ENCODE measurements at regions not wholly inside any gene's neighbourhood (a gene's known extent, or its start where the extent isn't known, plus 50 kb on each side); places are given as distances from the start of the nearest gene placed in this dataset.

GRCh38 chr2:41597680-41598079, 450.1 kb upstream of the PKDCC start:
- FAIRE-seq (no peak), DNase-seq (ENCODE audit: insufficient read length, low spot score) (no peak)
- TF ChIP-seq, protein P1, sequence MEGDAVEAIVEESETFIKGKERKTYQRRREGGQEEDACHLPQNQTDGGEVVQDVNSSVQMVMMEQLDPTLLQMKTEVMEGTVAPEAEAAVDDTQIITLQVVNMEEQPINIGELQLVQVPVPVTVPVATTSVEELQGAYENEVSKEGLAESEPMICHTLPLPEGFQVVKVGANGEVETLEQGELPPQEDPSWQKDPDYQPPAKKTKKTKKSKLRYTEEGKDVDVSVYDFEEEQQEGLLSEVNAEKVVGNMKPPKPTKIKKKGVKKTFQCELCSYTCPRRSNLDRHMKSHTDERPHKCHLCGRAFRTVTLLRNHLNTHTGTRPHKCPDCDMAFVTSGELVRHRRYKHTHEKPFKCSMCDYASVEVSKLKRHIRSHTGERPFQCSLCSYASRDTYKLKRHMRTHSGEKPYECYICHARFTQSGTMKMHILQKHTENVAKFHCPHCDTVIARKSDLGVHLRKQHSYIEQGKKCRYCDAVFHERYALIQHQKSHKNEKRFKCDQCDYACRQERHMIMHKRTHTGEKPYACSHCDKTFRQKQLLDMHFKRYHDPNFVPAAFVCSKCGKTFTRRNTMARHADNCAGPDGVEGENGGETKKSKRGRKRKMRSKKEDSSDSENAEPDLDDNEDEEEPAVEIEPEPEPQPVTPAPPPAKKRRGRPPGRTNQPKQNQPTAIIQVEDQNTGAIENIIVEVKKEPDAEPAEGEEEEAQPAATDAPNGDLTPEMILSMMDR (IDR thresholded peaks at IDR 0.05; ENCODE audit: insufficient read depth, missing control alignments) = no peak

- TF ChIP-seq, protein P1 (IDR thresholded peaks at IDR 0.05; ENCODE audit: insufficient read depth, missing control alignments) = no peak
- FAIRE-seq = no peak
Measured at GRCh38 chr2:41598161-41598894, 449.5 kb upstream of the PKDCC start.

DNA sequence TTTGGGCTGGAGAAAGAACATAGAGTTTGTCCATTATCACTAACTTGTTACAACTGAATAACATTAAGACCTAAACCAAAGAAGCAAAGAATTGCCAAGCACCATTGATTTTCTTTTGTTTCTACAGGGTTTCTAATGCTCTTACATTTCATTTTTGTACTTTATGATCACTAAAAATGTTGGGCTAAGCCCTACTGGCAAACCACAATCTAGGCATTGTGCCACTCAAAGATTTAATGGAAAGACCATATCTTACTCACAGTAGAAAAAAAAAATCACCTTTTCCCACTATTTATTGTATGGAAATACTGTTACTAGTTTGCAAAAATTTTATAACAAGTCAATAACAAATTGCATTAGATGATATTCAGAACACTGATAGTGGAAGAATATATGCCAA, 447.4 kb upstream of the PKDCC start:
- FAIRE-seq (no peak), DNase-seq (ENCODE audit: insufficient read length, low spot score) (no peak)
- TF ChIP-seq, protein P1 (IDR thresholded peaks at IDR 0.05; ENCODE audit: insufficient read depth, missing control alignments) = no peak

More at GRCh38 chr2:41598161-41598894, 449.5 kb upstream of the PKDCC start:
- DNase-seq (ENCODE audit: insufficient read length, low spot score) = no peak

DNA sequence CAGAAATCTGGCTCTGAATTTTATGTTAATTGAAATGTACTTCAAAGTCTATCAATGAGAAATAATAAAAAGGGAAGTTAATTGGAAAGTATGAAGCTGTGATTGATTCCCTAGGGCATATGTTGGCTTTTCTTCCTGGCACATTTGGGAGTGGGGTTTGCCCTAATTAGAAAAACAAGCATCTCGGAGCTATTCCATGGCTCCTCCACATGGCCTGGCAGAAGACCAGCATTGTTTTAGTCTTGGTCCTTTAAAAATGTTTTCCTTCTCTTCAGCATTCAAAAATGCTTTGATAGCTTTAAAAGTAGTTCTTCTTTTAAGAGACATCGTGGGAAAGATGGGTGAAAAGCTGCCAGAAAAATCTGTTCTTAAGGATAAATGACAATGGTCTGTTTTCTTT, 445.5 kb upstream of the PKDCC start:
- TF ChIP-seq, protein P1 (IDR thresholded peaks at IDR 0.05; ENCODE audit: insufficient read depth, missing control alignments) = no peak
- DNase-seq (ENCODE audit: insufficient read length, low spot score) = no peak
- no peak for FAIRE-seq

- TF ChIP-seq, protein P1 (IDR thresholded peaks at IDR 0.05; ENCODE audit: insufficient read depth, missing control alignments) = no peak
Measured at GRCh38 chr2:41605311-41605710, 442.5 kb upstream of the PKDCC start.

DNA sequence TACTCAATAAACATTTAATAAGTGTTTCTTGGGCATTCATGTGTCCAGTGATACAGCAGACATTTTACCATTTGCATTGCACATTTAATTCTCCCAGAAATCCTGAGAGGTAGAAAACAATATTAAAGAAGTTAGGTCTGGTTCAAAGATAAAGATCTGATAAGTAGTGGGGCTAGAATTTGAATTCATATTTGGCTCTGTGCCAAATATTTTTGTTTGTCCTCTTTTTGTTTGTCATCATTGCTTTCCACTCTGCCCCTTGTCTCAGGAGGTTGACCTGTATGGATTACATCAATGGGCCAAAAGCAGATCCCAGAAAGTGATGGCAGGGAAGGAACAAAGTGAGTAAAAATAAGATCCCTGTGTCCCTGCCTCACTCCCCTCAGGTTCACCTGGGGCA, 441.9 kb upstream of the PKDCC start:
- TF ChIP-seq, protein P1 (IDR thresholded peaks at IDR 0.05; ENCODE audit: insufficient read depth, missing control alignments) = no peak
- no peak for FAIRE-seq
- DNase-seq (ENCODE audit: insufficient read length, low spot score) = no peak

More at GRCh38 chr2:41605311-41605710, 442.5 kb upstream of the PKDCC start:
- DNase-seq (ENCODE audit: insufficient read length, low spot score) (no peak), FAIRE-seq (no peak)

DNA sequence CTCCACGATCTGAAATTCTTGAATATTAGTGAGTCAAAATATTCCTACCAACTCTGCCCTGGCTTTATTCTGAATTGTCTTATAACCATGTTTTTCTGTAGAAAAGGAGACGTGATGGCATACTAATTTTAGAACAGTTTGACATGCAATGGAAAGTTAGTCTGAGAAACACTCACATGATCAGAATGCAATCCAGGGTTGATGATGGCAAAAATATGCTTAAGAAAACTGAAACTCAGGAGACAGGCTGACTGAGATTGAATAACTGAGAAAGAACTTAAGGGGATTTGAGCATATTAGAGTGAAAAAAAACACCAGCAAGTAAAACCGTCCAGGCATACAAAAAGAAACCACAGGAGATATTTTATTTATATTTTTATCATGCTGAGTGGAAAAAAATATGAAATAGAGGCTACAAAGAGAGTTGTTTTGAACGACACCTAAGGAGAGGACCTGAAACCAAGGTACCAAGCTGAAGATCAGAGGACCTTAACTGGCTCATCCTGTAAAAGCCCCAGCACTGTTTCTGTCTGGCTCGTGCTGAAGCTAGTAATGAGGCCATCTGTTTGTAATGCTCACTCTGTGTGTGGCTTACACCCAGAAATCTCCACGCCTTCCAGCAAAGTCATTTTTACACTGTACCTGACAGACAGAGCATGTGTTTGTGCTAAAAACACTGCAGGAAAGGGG, 437.2 kb upstream of the PKDCC start:
- DNase-seq (ENCODE audit: insufficient read length, low spot score) = no peak
- TF ChIP-seq, protein P1 (IDR thresholded peaks at IDR 0.05; ENCODE audit: insufficient read depth, missing control alignments) = no peak
- FAIRE-seq = peak; percentile 94

Measured in D721Med (cell line).